NCI-H2107 treated with DMSO at 0.1 percent for 48 hours (cell line): ENCODE measurements at regions not wholly inside any gene's neighbourhood (a gene's known extent, or its start where the extent isn't known, plus 50 kb on each side); places are given as distances from the start of the nearest gene placed in this dataset.

Source experiments
- DNase-seq: peaks from one replicate; lab custom pipeline; 2025; ENCODE audit not compliant: unreplicated experiment; lab: John Stamatoyannopoulos, UW

DNA sequence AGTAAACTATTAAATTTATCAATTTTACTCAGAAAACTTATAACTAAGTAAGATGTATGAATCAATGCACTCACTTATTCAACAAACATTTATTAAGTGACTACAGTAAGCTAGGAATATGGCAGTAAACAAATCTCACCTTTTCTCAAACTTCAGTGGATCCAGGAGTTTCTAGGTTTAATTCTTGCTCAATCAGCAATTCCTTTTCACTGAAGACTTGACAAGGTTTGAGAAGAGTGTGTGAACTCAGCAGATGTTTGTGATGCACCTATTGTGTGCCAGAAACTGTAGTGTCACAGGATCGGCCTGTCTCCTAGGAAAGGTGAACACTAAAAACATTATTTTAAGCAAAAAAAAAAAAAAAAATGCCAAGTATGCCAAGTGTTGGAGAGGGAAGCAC lies 167.8 kb downstream of the ALG10 start:
- no peak for DNase-seq

DNA sequence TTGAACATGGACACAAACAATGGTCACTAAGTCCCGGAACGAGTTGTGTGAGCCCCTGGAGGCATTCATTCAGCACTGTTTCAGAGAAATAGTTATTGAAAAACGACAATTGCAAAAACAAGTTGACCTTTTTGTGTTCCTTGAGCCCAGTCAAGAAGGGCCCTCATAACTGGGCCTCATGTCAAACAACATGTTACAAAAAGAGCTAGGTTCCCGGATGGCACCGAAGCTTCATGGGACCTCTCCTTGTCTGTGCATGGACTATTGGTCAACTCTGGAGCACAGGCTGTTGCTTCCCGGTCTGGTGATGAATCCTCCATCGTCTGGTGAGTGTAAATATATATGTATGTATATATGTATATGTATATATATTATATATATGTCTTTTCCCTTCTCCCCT lies 176.6 kb downstream of the ALG10 start:
- DNase-seq: no peak

DNA sequence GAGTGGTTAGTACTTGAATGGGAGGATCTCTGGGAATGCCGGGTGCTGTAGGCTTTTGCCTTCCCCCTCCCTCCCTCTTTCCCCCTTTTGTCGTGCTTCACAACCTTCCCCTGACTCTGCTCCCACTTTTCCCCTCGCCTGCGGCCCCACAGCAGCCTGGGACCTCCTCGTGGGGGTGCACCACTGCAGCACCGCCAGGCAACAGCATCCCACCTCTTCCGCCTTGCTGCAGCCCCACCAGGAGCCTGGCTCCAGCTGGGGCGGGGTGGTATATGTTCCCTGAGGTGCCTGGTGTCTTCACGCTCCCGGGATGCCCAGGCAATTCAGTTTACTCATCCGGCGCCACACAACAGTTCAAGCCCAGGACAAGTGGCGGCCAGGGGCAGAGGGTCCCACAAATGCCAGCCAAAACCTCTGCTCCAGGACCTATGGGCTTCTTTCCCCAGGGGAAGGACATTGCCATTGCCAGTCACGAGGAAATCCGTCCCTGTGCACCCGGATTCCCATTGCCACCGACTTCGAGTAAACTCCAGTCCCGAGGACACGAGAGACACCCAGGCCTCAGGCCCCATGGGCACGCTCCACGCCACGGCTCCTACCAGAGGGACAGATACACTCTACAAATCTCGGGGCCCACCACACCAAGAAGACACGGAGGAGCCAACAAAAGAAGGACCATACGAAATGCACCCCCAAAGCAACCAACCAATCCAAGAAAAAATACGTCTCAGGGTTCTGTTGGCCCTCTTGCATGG lies 181.7 kb downstream of the ALG10 start:
- no peak for DNase-seq

DNA sequence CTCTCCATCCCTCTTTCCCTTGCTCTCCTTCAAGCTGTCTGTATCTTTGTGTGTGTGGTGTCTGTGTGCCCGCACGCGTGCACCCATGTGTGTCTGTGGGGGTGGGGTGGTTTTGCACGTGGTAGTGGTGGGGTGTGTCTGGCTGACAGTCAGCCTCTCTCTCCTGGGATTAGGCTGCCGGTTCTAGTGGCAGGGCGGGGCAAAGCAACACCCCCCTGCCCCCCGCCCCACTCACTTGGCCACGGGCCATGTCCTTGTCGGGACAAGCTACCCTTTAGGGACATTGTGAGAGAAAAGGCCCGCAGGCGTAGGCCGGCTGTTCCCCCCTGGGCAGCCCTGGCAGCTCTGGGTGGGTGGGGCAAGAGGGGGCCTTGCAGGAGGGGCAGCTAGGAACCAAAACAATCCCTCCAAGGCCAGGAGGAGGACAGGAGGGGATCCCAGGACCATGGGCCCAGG lies 182.6 kb downstream of the ALG10 start:
- DNase-seq: no peak

DNA sequence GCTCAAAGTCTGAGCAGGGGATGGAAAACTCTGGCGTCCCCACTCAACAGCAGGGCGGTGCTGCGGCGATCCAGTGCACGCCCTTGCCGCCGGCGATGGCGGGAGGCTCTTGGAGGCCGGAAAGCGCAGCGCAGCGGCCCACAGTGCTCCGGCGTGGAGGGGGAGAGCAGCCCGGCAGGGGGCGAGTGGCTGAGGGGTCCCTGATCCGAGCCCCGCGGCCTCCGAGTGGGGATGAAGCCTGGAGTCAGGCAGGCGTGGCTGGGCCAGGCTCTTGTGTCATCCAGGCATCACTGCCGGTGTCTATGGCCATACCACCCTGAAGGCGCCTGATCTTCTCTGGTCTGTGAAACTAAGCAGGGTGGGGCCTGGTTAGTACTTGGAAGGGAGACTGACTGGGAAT lies 183.1 kb downstream of the ALG10 start:
- DNase-seq: no peak

DNA sequence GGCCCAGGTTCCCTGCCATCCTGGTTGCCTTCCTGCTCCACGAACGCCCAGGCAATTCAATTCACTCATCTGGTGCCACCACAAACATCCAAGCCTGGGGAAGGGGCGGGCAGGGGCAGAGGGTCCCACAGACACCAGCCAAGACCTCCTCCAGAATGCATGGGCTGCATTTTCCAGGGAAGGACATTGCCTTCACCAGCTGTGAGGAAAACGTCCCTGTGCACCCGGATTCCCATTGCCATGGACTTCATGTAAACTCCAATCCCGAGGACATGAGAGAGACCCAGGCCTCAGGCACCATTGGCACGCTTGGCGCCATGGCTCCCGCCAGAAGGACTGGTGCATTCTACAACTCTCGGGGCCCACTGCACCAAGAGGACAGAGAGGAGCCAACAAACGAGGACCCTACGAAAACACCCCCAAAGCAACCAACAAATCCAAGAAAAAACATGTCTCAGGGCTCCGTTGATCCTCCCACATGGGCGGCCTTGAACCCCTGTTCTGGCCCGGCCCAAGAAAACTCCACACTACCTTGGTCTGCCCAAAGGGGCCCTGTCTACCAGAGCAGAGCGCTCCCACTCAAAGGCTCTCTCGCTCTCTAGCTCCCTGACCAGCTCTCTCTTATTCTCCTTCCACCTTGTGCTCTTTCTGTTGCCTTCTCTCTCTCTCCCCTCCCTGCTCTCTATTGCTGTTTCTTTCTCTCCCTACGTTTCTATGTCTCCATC lies 183.9 kb downstream of the ALG10 start:
- DNase-seq: no peak

DNA sequence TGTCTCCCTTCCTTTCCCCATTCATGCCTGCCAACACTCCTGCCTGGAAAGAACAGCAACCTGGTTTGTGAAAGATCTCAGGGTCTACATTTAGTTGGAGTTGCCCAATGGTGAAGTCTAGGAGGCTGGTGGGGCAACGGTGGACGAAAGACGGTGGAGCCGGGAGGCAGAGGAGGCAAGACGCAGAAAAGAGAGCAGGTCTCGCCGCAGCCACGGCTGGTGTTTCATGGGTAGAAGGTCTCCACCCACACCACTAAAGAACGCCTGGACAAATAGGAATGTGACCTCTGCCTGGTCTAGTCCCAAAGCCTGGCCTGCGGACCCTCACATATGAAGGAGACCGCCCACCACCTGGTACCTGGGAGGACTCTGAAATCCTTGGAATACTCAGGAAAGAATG lies 185.6 kb downstream of the ALG10 start:
- no peak for DNase-seq

DNA sequence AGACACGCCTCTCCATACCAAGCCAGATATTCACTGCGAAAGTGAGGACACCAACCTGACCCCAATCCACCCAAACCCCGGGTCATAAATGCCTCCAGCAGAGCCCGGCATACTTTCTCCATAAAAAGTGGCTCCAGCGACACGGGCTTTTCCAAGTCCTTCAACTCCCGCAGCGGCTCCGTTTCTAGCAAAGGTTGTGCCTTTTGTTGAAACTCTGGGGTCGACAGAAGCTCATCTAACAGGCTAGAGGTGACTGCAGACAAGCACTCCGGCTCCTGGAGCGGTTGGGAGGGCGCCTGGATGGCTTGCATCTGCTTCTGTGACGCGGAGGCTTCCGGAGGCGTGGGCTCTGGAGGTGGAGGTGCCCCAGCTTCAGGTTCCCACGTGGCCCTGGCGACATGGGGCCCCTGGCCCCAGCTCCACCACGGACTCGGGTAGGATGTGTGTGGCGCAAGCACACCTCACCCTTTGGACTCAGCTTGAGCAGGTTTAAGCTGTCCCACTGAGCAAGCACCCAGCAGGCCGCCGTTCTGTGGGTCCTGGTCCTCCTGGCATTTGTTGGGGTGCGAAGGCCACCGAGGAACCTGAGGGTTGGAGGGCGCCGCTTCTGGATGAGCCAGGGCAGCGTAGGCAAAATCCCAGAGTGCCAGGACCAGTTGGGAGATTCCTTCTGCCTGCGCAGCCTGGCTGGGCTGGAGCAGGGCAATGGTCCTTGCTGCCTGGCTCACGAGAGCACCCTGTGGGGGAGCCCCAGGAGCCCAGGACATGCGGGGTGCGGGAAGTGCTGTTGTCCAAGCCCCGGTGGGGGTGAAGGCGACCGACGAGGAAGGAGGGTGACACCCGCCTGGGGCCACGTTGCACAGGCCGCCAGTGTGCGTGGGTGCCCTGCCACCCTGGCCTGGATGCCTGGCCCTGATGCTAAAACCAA lies 186.3 kb downstream of the ALG10 start:
- DNase-seq: no peak

DNA sequence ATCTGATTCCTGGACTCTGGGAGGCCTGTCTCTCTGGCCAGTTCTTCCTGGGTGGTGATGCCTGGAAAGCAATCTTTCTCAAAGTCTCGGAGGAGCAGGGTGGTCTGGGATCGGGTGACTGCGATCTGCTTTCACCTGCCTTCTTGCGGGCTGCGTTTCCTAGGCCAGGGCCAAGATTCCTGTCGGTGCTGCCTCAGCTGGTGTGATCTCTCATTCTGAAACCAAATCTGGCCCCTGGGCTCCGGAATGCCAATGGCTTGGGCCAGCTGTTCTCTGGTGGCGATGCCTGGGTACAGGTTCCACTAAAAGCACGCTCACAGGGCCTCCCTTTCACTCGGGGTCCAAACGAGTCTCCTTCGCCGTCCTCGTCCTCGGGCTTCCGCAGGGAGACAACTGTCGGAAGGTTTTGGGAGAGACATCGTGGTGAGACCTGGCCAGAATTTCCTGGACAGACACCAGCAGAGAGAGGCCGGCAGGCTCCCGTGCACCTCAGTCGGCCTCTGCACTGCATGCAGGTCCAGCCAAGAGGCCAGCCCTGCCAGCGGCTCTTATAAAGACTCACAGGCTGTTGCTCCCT lies 187.1 kb downstream of the ALG10 start:
- DNase-seq: no peak

DNA sequence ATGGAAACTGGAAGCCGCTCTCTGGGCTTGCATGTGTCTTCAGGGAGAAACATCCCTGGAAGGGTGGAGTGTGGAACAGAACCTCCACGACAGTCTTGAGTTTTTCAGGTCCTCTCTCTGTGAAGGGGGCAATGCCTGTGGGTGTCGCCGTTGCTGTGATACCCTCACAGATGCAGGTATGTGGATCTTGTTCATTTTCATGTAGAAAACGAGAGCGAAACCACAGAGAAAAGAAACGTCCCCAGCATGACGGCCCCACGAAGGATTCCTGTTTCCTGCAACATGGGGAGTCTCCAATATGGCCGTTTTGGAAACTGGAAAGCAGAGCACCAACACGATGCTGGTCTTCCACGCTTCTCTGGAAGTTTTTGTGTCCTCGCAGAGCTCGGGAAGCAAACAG lies 187.9 kb downstream of the ALG10 start:
- no peak for DNase-seq

DNA sequence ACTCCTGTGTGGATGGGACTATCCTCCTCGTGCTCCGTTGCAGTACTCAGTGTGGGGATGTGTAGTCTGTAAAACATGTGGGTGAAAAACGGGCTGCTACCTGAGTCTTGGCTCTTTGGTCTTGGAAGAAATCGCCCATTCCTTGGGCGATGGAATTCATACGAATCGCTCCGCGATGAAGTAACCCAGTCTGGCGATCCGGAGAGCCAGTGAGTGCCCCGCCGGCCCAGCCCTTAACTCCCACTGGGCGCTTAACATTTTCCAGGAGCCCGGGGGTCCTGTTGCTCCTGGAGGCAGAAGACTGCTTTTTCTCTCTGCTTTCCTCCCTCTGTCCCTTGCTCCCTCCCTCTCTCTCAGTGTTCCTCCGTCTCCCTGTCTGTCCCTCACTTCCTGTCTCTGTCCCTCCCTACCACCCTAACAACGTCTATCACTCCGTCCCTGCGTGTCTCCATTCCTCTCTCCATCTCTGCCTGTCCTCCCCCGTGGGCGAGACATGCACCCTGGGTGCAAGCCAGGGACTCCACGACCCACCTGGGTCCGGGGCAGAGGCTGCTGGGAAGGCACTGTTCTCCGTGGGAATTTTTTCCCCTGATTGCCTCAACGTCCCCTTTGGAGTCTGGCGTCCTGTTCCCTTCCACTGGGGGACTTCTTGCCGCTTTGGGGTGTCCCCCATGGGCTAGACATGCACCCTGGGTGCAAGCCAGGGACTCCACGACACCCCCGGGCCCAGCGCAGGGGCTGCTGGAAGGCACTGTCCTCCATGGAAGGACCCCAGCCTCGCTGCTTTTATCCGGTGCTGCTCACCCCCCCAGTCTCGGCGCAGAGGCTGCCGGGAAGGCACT lies 188.6 kb downstream of the ALG10 start:
- DNase-seq: no peak

DNA sequence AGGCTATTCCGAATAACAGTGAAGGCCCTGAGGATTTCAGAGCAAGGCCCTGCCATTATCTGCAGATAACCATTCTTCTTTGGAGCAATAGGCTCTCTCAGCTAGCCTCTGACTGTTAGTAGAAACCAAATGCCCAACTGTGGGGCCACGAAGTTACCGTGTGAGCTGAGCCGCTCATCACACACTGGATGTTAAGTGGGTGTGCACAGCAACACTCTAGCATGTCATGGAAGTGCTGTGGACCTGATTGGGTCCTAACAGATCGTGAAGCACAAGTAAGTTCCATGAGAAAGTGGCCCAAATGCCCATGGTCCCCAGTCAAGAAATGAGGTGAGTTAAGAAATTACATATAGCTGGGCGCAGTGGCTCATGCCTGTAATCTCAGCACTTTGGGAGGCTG lies 190.4 kb downstream of the ALG10 start:
- no peak for DNase-seq

DNA sequence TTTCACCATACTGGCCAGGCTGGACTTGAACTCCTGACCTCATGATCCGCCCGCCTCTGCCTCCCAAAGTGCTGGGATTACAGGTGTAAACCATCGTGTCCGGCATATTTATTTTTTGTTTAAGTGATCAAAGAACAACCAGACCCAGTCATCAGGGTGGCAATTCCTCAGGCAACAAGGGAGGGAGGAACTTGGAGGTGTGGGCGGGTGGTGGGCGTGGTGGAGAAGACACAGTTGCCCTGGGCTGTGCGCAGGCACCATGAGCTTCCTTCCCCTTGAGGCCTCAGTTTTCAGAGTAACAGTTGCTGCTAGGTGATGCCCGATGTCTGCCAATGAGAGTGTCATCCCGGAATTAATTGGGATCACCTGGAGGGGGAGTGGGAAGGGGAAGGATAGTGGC lies 191.7 kb downstream of the ALG10 start:
- no peak for DNase-seq

DNA sequence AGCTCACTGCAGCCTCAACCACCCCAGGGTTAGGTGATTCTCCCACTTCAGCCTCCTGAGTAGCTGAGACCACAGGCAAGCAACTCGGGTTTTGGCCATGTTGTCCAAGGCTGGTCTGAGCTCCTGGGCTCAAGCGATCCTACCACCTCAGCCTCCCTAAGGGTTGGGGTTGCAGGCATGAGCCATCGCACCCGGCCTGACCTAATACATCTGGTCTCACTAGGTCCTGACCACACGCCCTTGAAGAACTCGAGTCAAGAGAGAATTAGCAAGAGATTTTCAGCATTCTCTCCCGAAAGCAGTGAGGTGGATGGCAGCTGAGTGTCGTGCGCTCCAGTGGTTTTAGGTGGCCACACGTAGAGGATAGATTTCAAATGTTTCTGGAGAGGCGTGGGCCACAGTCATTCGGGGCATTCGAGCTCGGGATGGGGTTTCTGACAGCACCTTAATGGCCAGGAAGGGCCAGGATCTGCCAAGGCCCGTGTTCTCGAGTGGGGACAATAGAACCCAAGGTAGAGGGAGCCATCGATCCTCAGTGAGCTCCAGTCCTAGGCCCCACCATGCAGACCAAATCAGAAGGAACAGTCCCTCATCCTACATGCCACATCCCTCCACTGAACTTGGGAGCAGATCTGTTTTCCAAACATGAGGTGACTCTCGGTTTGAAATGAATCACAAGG lies 193.1 kb downstream of the ALG10 start:
- DNase-seq: no peak

DNA sequence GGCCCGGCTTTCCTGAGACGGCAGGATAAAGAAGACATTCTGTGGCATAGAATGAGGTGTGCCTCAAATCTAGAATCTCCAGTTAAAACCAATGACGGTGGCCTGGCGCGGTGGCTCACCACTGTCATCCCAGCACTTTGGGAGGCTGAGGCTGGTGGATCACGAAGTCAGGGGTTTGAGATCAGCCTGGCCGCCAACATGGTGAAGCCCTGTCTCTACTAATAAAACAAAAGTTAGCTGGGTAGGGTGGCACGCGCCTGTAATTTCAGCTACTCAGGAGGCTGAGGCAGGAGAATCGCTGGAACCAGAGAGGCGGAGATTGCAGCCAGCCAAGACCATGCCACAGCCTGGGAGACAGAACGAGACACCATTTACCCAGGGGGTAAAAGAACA lies 193.6 kb downstream of the ALG10 start:
- DNase-seq: no peak

DNA sequence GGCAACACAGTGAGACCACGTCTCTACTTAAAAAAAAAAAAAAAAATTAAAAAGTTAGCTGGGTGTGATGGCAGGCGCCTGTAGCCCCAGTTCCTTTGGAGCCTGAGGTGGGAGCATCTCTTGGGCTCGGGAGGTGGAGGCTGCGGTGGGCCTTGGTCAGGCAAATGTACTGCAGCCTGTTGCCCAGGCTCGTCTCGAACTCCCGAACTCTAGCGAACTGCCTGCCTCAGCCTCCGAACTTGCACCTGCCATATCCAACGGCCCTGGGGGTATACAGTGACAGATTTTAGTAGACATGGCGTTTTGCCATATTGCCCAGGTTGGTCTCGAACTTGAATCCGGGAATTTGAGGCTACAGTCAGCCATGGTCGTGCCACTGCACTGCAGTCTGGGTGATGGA lies 195.4 kb downstream of the ALG10 start:
- DNase-seq: no peak

DNA sequence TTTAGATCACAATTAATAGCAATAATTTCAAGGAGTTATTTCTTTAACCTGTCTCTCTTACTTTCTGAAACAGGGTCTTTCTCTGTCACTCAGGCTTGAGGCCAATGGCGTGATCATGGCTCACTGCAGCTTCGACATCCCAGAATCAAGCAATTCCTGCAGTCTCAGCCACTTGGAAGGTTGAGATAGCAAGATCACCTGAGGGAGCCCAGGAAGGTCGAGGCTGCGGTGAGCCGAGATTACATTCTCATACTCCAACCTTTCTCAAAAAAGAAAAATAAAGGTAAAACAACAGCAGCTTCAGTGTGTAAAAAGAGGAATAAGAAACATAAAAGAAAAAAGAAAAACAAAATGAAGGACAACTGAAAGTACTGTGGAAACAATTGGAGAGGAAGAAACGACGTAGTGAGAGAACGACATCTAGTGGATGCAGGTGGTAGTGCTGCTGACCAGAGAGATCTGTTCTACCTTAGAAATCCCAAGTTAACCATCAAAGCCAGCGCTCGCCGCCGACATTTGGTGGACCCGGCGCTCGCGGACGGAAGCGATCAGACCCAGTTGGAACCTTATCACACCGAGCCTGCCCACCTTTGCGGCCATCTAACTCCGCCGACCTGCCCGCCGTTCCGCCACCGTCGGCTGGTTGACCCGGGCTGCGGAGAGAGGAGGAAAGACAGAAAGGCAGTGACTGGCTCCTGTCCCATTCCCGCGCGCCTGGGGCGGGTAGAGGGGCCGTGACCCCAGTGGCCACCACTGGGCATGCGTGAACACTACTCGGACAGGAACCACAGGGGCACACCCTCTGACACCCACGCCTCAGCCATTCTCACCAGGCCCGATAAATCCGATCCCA lies 196.1 kb downstream of the ALG10 start:
- peak; percentile 60 for DNase-seq

DNA sequence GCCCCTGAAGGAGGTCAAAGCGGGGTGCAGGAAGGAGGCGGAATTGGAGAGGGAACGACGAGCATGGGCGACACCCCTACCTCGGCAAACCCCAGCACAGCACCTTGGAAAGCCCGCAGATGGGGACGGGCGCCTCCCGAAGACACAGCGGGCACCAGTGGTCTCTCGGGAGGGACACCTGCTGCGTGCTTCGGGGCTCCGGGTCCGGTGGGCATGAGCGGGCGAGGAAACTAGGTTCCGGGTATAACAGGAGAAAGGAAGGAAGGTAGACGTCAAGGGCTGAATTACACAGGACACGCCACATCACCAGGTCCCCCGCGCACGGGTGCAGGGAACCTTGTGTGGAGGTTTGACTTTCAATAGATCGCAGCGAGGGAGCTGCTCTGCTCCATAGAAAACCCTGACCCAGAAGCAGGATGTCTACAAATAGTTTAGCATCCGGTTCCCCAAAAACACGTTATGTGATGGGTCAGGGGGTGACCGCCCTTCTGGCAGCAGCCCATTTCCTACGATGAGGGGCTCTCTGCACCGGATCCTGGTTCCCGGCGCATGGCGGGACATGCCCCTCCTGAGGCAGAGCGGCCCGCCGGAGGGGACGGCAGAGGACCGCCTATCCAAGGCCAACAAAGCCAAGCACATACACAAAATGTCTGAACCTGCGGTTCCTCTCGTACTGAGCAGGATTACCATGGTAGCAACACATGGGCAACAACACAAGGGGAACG lies 196.9 kb downstream of the ALG10 start:
- no peak for DNase-seq
